LHCN-M2 (cell line): ENCODE measurements at regions not wholly inside any gene's neighbourhood (a gene's known extent, or its start where the extent isn't known, plus 50 kb on each side); places are given as distances from the start of the nearest gene placed in this dataset.

Source experiments
- DNase-seq: peaks from one replicate; pipeline ENCODE4 v3.0.0-alpha.2; 2012; ENCODE audit warnings: low read depth

- DNase-seq = no peak
These were observed 277.7 kb upstream of the PCSK5 start for GRCh38 chr9:75612754-75613153.

GRCh38 chr9:75615284-75615683, 275.2 kb upstream of the PCSK5 start:
- DNase-seq = no peak

GRCh38 chr9:75616052-75616451, 274.4 kb upstream of the PCSK5 start:
- DNase-seq = no peak

GRCh38 chr9:75616841-75617566, 273.5 kb upstream of the PCSK5 start:
- no peak for DNase-seq

GRCh38 chr9:75623462-75623861, 267.0 kb upstream of the PCSK5 start:
- DNase-seq = no peak

- no peak for DNase-seq
These were observed 265.5 kb upstream of the PCSK5 start for GRCh38 chr9:75624998-75625397.

GRCh38 chr9:75626860-75627259, 263.6 kb upstream of the PCSK5 start:
- peak; percentile 4 for DNase-seq

- no peak for DNase-seq
These were observed 261.5 kb upstream of the PCSK5 start for GRCh38 chr9:75628952-75629351.

GRCh38 chr9:75633451-75634057, 256.9 kb upstream of the PCSK5 start:
- no peak for DNase-seq

GRCh38 chr9:75636427-75637045, 253.9 kb upstream of the PCSK5 start:
- no peak for DNase-seq

- DNase-seq = no peak
These were observed 250.4 kb upstream of the PCSK5 start for GRCh38 chr9:75639971-75640610.

GRCh38 chr9:75642522-75642921, 248.0 kb upstream of the PCSK5 start:
- DNase-seq = no peak

- DNase-seq = no peak
These were observed 245.8 kb upstream of the PCSK5 start for GRCh38 chr9:75644649-75645048.

- DNase-seq = no peak
These were observed 242.4 kb upstream of the PCSK5 start for GRCh38 chr9:75648034-75648433.

GRCh38 chr9:75649060-75649459, 241.4 kb upstream of the PCSK5 start:
- no peak for DNase-seq

- DNase-seq = no peak
These were observed 238.8 kb upstream of the PCSK5 start for GRCh38 chr9:75651709-75652108.

- no peak for DNase-seq
These were observed 237.1 kb upstream of the PCSK5 start for GRCh38 chr9:75653335-75653734.

GRCh38 chr9:75653750-75654149, 236.7 kb upstream of the PCSK5 start:
- DNase-seq = no peak

GRCh38 chr9:75657015-75657414, 233.5 kb upstream of the PCSK5 start:
- no peak for DNase-seq

GRCh38 chr9:75658301-75658905, 232.1 kb upstream of the PCSK5 start:
- peak; percentile 11 for DNase-seq

- DNase-seq = no peak
These were observed 225.9 kb upstream of the PCSK5 start for GRCh38 chr9:75664597-75664996.
